Calu3 (cell line): ENCODE measurements at regions not wholly inside any gene's neighbourhood (a gene's known extent, or its start where the extent isn't known, plus 50 kb on each side); places are given as distances from the start of the nearest gene placed in this dataset.

Experiments used
- BruUV-seq: library from RNA; stranded (reverse); fragments of 400-500 nt; replicated peaks from 2 replicates; lab custom pipeline; 2021; lab: Mats Ljungman, UMichigan
- CTCF ChIA-PET: fragments of 300-600 bp; sonication (Branson Sonifier 250); formaldehyde crosslinking; loops from one replicate; lab custom pipeline; 2022; ENCODE audit warnings: antibody characterized with exemption; lab: Charles Lee
- DNase-seq: peaks from one replicate; pipeline ENCODE4 v3.0.0; 2022
- H3K27ac Mint-ChIP-seq: one replicate; pipeline ENCODE4 v1.8.0; 2022; ENCODE audit warnings: mixed read lengths; ENCODE audit not compliant: unreplicated experiment
- H3K27me3 Mint-ChIP-seq: one replicate; pipeline ENCODE4 v1.8.0; 2022; ENCODE audit warnings: mixed read lengths; ENCODE audit not compliant: unreplicated experiment
- H3K36me3 Mint-ChIP-seq: one replicate; pipeline ENCODE4 v1.8.0; 2022; ENCODE audit warnings: mild to moderate bottlenecking, moderate library complexity, mixed read lengths; ENCODE audit not compliant: insufficient read depth, unreplicated experiment
- H3K4me1 Mint-ChIP-seq: one replicate; pipeline ENCODE4 v1.8.0; 2022; ENCODE audit warnings: mild to moderate bottlenecking, low read depth, mixed read lengths; ENCODE audit not compliant: unreplicated experiment
- H3K4me3 Mint-ChIP-seq: one replicate; pipeline ENCODE4 v1.8.0; 2022; ENCODE audit warnings: mild to moderate bottlenecking, low read depth, moderate library complexity, mixed read lengths; ENCODE audit not compliant: unreplicated experiment
- H3K9me3 Mint-ChIP-seq: one replicate; pipeline ENCODE4 v1.8.0; 2022; ENCODE audit warnings: low read depth, mixed read lengths; ENCODE audit not compliant: unreplicated experiment
- intact Hi-C: fragments of 100-400 bp; cut with micrococcal nuclease; formaldehyde crosslinking; loops from one replicate; pipeline ENCODE4 v1.10.0; 2022; ENCODE audit not compliant: unreplicated experiment
- TF ChIP-seq, protein P1 (sequence below): fragments of 200-600 bp; IDR thresholded peaks from one replicate; pipeline ENCODE4 v1.8.0; 2022; ENCODE audit warnings: antibody characterized with exemption; ENCODE audit not compliant: unreplicated experiment

GRCh38 chr3:106331636-106332035, 462.8 kb upstream of the CBLB start:
- Mint-ChIP-seq H3K4me3 (no peak overlapping the region), H3K9me3 (no peaks in the 10 kb centered on the region), H3K36me3 (peaks cover 4% of the 10 kb centered on the region), H3K4me1 (peaks cover 40% of the 10 kb centered on the region), H3K27me3 (no peaks in the 10 kb centered on the region), H3K27ac (no peak overlapping the region)
- intact Hi-C loops, result loop anchor here (5.0 to 10.0 kb wide), 5 partner anchors 307 to 733 kb away; partner anchors contain the start of gene CBLB
- CTCF ChIA-PET, result no interaction called here
- TF ChIP-seq, protein P1, sequence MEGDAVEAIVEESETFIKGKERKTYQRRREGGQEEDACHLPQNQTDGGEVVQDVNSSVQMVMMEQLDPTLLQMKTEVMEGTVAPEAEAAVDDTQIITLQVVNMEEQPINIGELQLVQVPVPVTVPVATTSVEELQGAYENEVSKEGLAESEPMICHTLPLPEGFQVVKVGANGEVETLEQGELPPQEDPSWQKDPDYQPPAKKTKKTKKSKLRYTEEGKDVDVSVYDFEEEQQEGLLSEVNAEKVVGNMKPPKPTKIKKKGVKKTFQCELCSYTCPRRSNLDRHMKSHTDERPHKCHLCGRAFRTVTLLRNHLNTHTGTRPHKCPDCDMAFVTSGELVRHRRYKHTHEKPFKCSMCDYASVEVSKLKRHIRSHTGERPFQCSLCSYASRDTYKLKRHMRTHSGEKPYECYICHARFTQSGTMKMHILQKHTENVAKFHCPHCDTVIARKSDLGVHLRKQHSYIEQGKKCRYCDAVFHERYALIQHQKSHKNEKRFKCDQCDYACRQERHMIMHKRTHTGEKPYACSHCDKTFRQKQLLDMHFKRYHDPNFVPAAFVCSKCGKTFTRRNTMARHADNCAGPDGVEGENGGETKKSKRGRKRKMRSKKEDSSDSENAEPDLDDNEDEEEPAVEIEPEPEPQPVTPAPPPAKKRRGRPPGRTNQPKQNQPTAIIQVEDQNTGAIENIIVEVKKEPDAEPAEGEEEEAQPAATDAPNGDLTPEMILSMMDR, result no peak
- no TSS peak for BruUV-seq
- DNase-seq, result no peak

- peaks cover 43% of the 10 kb centered on the region for H3K4me1 Mint-ChIP-seq
- H3K9me3 Mint-ChIP-seq, result no peaks in the 10 kb centered on the region
- no peak overlapping the region for H3K4me3 Mint-ChIP-seq
These were observed 463.3 kb upstream of the CBLB start for GRCh38 chr3:106332129-106332528.

GRCh38 chr3:106332884-106333283, 464.1 kb upstream of the CBLB start:
- DNase-seq, result peak; percentile 65
- Mint-ChIP-seq H3K27me3 (no peaks in the 10 kb centered on the region), H3K4me3 (no peak overlapping the region), H3K27ac (peak overlapping the region; percentile 95), H3K9me3 (no peaks in the 10 kb centered on the region), H3K4me1 (peaks cover 43% of the 10 kb centered on the region), H3K36me3 (peaks cover 4% of the 10 kb centered on the region)
- CTCF ChIA-PET, result interaction anchor here (0.6 to 1.0 kb wide), 2 partner anchors 318 to 732 kb away, joined by 3 to 10 read pairs; no protein-coding TSS in a partner anchor
- TF ChIP-seq, protein P1, result no peak
- BruUV-seq, result no TSS peak
- intact Hi-C loops, result loop anchor here (5.0 to 10.0 kb wide), 5 partner anchors 308 to 732 kb away; partner anchors contain the start of gene CBLB

More at GRCh38 chr3:106332129-106332528, 463.3 kb upstream of the CBLB start:
- CTCF ChIA-PET, result no interaction called here
- DNase-seq, result no peak
- intact Hi-C loops, result loop anchor here (5.0 to 10.0 kb wide), 5 partner anchors 307 to 733 kb away; partner anchors contain the start of gene CBLB
- no peak overlapping the region for H3K27ac Mint-ChIP-seq
- TF ChIP-seq, protein P1, result no peak
- peaks cover 4% of the 10 kb centered on the region for H3K36me3 Mint-ChIP-seq
- BruUV-seq, result no TSS peak
- no peaks in the 10 kb centered on the region for H3K27me3 Mint-ChIP-seq

DNA sequence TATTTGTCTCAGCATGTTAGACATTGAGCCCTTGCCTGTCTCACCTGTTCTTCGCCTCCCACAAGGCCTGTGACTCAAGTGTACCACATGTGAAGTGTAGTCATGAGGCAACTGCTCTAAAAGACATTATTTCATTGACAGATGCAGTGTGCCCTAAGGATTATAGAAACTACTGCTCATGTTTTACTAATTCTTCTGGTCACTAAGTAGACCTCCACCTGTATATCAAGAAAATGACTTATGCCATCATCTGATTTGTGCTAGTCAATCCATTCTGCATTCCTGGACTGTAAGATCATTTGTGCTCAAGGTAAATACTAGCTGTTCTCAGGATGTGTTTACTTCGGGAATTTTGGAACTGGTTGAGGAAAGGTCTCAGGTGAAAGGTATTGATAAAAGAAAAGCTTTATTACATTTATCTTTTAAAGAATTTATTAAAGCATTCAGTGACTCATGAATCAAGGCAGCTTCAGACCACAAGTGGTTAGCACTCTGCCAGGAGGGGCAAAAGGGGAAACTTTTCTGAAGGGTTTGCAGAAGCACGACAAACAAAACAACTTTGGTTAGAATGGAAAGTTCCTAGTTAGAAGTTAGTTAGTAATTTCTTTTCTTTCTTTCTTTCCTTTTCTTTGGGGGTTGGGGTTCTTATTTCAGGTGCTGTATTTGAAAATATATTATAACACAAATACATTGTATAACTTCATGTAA, 465.3 kb upstream of the CBLB start:
- no peaks in the 10 kb centered on the region for H3K9me3 Mint-ChIP-seq
- H3K27ac Mint-ChIP-seq, result peak overlapping the region; percentile 95
- H3K27me3 Mint-ChIP-seq, result no peaks in the 10 kb centered on the region
- BruUV-seq, result TSS peak; percentile 48
- CTCF ChIA-PET, result interaction anchor here (0.6 to 0.7 kb wide), 4 partner anchors 10 to 297 kb away, joined by 3 to 4 read pairs (median 3); no protein-coding TSS in a partner anchor
- intact Hi-C loops, result loop anchor here (2.0 to 10.0 kb wide), 6 partner anchors 275 to 731 kb away; partner anchors contain the start of gene CBLB
- peak overlapping the region; percentile 60 for H3K4me3 Mint-ChIP-seq
- TF ChIP-seq, protein P1, result no peak
- peaks cover 4% of the 10 kb centered on the region for H3K36me3 Mint-ChIP-seq
- peak; percentile 51 for DNase-seq
- H3K4me1 Mint-ChIP-seq, result peaks cover 43% of the 10 kb centered on the region
